ENCODE measurements at regions not wholly inside any gene's neighbourhood (a gene's known extent, or its start where the extent isn't known, plus 50 kb on each side); places are given as distances from the start of the nearest gene placed in this dataset.

DNA sequence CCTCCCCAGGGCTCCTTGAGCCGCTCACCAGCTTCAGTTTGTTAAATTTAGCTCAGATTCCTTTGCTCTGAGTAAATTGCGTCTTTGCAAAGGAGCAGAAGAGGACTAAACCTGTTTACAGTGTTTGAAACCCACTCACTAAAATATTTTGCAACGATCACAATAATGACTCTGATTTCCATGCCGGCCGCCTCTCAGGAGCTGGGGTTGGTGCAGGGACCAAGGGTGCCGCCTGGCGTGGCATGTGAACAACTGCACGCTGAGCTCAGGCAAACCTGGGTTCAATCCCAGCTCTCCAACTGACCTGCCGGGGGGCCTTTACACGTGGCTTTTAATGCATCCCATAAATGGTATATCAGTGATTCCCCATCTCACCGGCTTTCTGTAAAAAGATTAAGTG, 68.7 kb upstream of the CACNA1A start:
- no peaks in the 10 kb centered on the region for H3K36me3 ChIP-seq (ENCODE audit: low read depth, low read length)
- peak; percentile 56 for DNase-seq
- no peak for TF ChIP-seq EZH2 (IDR thresholded peaks at IDR 0.05; ENCODE audit: low read length, unreplicated experiment)
- TF ChIP-seq EZH2phosphoT487 (IDR thresholded peaks at IDR 0.05; ENCODE audit: borderline replicate concordance, low read length): no peak
- TF ChIP-seq, protein P1, sequence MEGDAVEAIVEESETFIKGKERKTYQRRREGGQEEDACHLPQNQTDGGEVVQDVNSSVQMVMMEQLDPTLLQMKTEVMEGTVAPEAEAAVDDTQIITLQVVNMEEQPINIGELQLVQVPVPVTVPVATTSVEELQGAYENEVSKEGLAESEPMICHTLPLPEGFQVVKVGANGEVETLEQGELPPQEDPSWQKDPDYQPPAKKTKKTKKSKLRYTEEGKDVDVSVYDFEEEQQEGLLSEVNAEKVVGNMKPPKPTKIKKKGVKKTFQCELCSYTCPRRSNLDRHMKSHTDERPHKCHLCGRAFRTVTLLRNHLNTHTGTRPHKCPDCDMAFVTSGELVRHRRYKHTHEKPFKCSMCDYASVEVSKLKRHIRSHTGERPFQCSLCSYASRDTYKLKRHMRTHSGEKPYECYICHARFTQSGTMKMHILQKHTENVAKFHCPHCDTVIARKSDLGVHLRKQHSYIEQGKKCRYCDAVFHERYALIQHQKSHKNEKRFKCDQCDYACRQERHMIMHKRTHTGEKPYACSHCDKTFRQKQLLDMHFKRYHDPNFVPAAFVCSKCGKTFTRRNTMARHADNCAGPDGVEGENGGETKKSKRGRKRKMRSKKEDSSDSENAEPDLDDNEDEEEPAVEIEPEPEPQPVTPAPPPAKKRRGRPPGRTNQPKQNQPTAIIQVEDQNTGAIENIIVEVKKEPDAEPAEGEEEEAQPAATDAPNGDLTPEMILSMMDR (conservative IDR thresholded peaks at IDR 0.05; ENCODE audit: low read depth, low read length): peak; percentile 83
- intact Hi-C loops (cut with micrococcal nuclease): no loop called here
- no peak overlapping the region for H3K4me2 ChIP-seq (ENCODE audit: low read length)
- no peaks in the 10 kb centered on the region for H3K9me2 ChIP-seq (replicated peaks; ENCODE audit: low read length)
- H4K20me1 ChIP-seq (ENCODE audit: low read length): no peaks in the 10 kb centered on the region
- H3K4me1 ChIP-seq (ENCODE audit: insufficient read depth, low read length): no peaks in the 10 kb centered on the region
- CTCF ChIA-PET: interaction anchor here (0.6 to 1.2 kb wide), 4 partner anchors 116 to 297 kb away, joined by 3 to 8 read pairs (median 3); no protein-coding TSS in a partner anchor
- H3K9ac ChIP-seq (ENCODE audit: low read length): no peak overlapping the region
- H3K79me2 ChIP-seq (ENCODE audit: low read length): no peaks in the 10 kb centered on the region
- H3F3A ChIP-seq (ENCODE audit: low read length, unreplicated experiment): no peaks in the 10 kb centered on the region
- BruUV-seq (replicated peaks): no TSS peak
- ATAC-seq: peak; percentile 65
- peaks cover 21% of the 10 kb centered on the region for H3K27me3 ChIP-seq (ENCODE audit: low read length)
- H3K9me3 ChIP-seq (ENCODE audit: low read length): peaks cover 8% of the 10 kb centered on the region; the same call in 1 of the 2 replicates
- POLR2A ChIA-PET (ENCODE audit: unreplicated experiment): no interaction called here
- no peak overlapping the region for H3K27ac ChIP-seq (ENCODE audit: low read length)
- H2AFZ ChIP-seq (ENCODE audit: low read length): no peak overlapping the region
- no peak overlapping the region for H3K4me3 ChIP-seq (ENCODE audit: low read length)

DNA sequence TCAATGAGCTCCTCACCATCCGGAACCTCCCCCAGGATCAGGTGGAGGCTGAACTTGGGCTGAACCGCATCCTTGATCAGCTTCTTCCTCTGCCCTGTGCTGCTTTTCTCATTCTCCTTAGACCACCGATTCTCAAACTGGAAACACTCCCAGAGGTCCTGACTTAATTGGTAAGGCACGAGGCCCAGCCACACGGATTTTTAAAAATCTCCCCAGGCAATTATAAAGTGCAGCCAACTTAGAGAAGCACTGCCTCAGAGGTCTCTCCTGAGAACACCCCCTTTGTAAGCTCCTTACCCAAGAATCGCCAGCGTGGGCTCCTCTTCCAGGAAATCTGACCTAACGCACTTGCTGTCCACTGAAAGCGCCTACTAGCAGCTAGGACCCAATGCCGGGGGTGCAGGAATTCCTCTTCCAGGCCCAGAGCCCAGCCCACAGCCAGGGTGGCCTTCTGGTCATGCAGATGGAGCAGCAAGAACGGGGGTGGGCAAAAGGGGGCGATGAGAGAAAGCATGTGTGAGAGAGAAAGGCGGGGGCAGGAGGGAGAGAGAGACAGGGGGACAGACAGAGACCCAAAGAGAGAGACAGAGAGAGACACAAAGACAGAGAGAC, 66.9 kb upstream of the CACNA1A start:
- BruUV-seq (replicated peaks): no TSS peak
- no peaks in the 10 kb centered on the region for H3K36me3 ChIP-seq (ENCODE audit: low read depth, low read length)
- no peak overlapping the region for H2AFZ ChIP-seq (ENCODE audit: low read length)
- no peak overlapping the region for H3K9ac ChIP-seq (ENCODE audit: low read length)
- H3K4me1 ChIP-seq (ENCODE audit: insufficient read depth, low read length): no peaks in the 10 kb centered on the region
- H3K4me2 ChIP-seq (ENCODE audit: low read length): no peak overlapping the region
- TF ChIP-seq EZH2 (IDR thresholded peaks at IDR 0.05; ENCODE audit: low read length, unreplicated experiment): no peak
- TF ChIP-seq EZH2phosphoT487 (IDR thresholded peaks at IDR 0.05; ENCODE audit: borderline replicate concordance, low read length): no peak
- TF ChIP-seq, protein P1 (conservative IDR thresholded peaks at IDR 0.05; ENCODE audit: low read depth, low read length): no peak
- ChIA-PET POLR2A (ENCODE audit: unreplicated experiment) (no interaction called here), CTCF (interaction anchor here (0.6 kb wide), 1 partner anchor 148 kb away, joined by 4 read pairs; no protein-coding TSS in a partner anchor)
- intact Hi-C loops (cut with micrococcal nuclease): no loop called here
- H3F3A ChIP-seq (ENCODE audit: low read length, unreplicated experiment): no peaks in the 10 kb centered on the region
- DNase-seq (no peak), ATAC-seq (no peak)
- H3K9me3 ChIP-seq (ENCODE audit: low read length): peaks cover 8% of the 10 kb centered on the region; the same call in 1 of the 2 replicates
- no peaks in the 10 kb centered on the region for H3K79me2 ChIP-seq (ENCODE audit: low read length)
- H3K27me3 ChIP-seq (ENCODE audit: low read length): peaks cover 25% of the 10 kb centered on the region
- H3K4me3 ChIP-seq (ENCODE audit: low read length): no peak overlapping the region
- no peaks in the 10 kb centered on the region for H3K9me2 ChIP-seq (replicated peaks; ENCODE audit: low read length)
- H3K27ac ChIP-seq (ENCODE audit: low read length): no peak overlapping the region
- H4K20me1 ChIP-seq (ENCODE audit: low read length): no peaks in the 10 kb centered on the region

DNA sequence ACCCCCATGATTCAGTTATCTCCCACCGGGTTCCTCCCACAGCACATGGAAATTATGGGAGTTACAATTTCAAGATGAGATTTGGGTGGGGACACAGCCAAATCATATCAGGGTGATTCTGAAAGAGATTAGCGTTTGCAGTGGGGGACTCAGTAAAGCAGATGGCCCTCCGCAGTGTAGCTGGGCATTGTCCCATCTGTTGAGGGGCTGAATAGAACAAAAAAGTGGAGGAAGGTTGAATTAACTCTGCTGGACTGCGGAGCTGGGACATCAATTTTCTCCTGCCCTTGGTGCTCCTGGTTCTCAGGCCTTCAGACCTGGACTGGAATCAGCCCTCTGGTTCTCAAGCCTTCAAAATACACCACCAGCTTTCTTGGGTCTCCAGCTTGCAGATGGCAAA, 55.2 kb upstream of the CACNA1A start:
- no peak overlapping the region for H2AFZ ChIP-seq (ENCODE audit: low read length)
- no peaks in the 10 kb centered on the region for H3K9me2 ChIP-seq (replicated peaks; ENCODE audit: low read length)
- H3F3A ChIP-seq (ENCODE audit: low read length, unreplicated experiment): no peaks in the 10 kb centered on the region
- no peak for ATAC-seq
- DNase-seq: no peak
- BruUV-seq (replicated peaks): no TSS peak
- peaks cover 33% of the 10 kb centered on the region for H3K27me3 ChIP-seq (ENCODE audit: low read length)
- H3K36me3 ChIP-seq (ENCODE audit: low read depth, low read length): no peaks in the 10 kb centered on the region
- no peaks in the 10 kb centered on the region for H4K20me1 ChIP-seq (ENCODE audit: low read length)
- H3K79me2 ChIP-seq (ENCODE audit: low read length): no peaks in the 10 kb centered on the region
- H3K4me2 ChIP-seq (ENCODE audit: low read length): no peak overlapping the region
- TF ChIP-seq EZH2 (IDR thresholded peaks at IDR 0.05; ENCODE audit: low read length, unreplicated experiment) (no peak), EZH2phosphoT487 (IDR thresholded peaks at IDR 0.05; ENCODE audit: borderline replicate concordance, low read length) (no peak)
- TF ChIP-seq, protein P1 (conservative IDR thresholded peaks at IDR 0.05; ENCODE audit: low read depth, low read length): no peak
- no peak overlapping the region for H3K27ac ChIP-seq (ENCODE audit: low read length)
- H3K4me3 ChIP-seq (ENCODE audit: low read length): no peak overlapping the region
- ChIA-PET POLR2A (ENCODE audit: unreplicated experiment) (no interaction called here), CTCF (no interaction called here)
- H3K9me3 ChIP-seq (ENCODE audit: low read length): no peaks in the 10 kb centered on the region
- intact Hi-C loops (cut with micrococcal nuclease): no loop called here
- no peak overlapping the region for H3K9ac ChIP-seq (ENCODE audit: low read length)
- no peaks in the 10 kb centered on the region for H3K4me1 ChIP-seq (ENCODE audit: insufficient read depth, low read length)

All from PC-3 (cell line).